ENCODE measurements at regions not wholly inside any gene's neighbourhood (a gene's known extent, or its start where the extent isn't known, plus 50 kb on each side); places are given as distances from the start of the nearest gene placed in this dataset.

GRCh38 chr6:19554356-19555225 lies 282.6 kb upstream of the ID4 start:
- H3K4me2 ChIP-seq (ENCODE audit: insufficient read depth, low read length): no peak overlapping the region
- H3K79me2 ChIP-seq (ENCODE audit: control insufficient read depth, insufficient read depth, low read length): no peaks in the 10 kb centered on the region
- no peak for DNase-seq (ENCODE audit: low read depth, low spot score)
- H3K4me1 ChIP-seq (ENCODE audit: control insufficient read depth, extremely low read depth, insufficient read depth, low read length): no peaks in the 10 kb centered on the region
- no TSS peak for BruUV-seq (replicated peaks)
- POLR2A ChIA-PET: no interaction called here
- intact Hi-C loops (cut with micrococcal nuclease) (no loop called here), dilution Hi-C loops (cut with MboI; ENCODE audit: extremely low pct_ligation_motif_present, low sequenced_read_pairs) (no loop called here)
- H3K4me3 ChIP-seq (replicated peaks in 1 of 3; ENCODE audit: insufficient read depth in 1 of 3, low read depth in 1 of 3, low read length in 3 of 3): no peak overlapping the region
- H3K9me3 ChIP-seq (replicated peaks; ENCODE audit: control insufficient read depth, insufficient read depth, low read length): no peaks in the 10 kb centered on the region
- H3K27ac ChIP-seq (ENCODE audit: insufficient read depth, low read depth, low read length): no peak overlapping the region
- H3K9me1 ChIP-seq (replicated peaks; ENCODE audit: control insufficient read depth, extremely low read depth, insufficient read depth, low read length): no peaks in the 10 kb centered on the region
- H4K20me1 ChIP-seq (replicated peaks; ENCODE audit: control insufficient read depth, extremely low read depth, insufficient read depth, low read length): no peaks in the 10 kb centered on the region
- no peak for FAIRE-seq
- no peaks in the 10 kb centered on the region for H3K36me3 ChIP-seq (ENCODE audit: control insufficient read depth in 2 of 2, extremely low read depth in 1 of 2, insufficient read depth in 2 of 2, low read length in 2 of 2)
- H3K9ac ChIP-seq (replicated peaks; ENCODE audit: extremely low read depth, insufficient read depth, low read length): no peak overlapping the region
- CTCF ChIA-PET: no interaction called here
- H3K27me3 ChIP-seq (ENCODE audit: control insufficient read depth in 2 of 2, insufficient read depth in 2 of 2, low read length in 2 of 2): no peaks in the 10 kb centered on the region
- TF ChIP-seq, protein P1, sequence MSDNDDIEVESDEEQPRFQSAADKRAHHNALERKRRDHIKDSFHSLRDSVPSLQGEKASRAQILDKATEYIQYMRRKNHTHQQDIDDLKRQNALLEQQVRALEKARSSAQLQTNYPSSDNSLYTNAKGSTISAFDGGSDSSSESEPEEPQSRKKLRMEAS (IDR thresholded peaks at IDR 0.05; ENCODE audit: insufficient read depth, insufficient read length): no peak
- TF ChIP-seq FOS (IDR thresholded peaks at IDR 0.05; ENCODE audit: borderline replicate concordance, insufficient read depth, low read length): no peak
- TF ChIP-seq CTCF (IDR thresholded peaks at IDR 0.05; ENCODE audit: extremely low read depth in 1 of 2, insufficient read depth in 1 of 2, low read depth in 1 of 2, low read length in 2 of 2): no peak
- no peak for TF ChIP-seq POLR2A (IDR thresholded peaks at IDR 0.05; ENCODE audit: low read depth, low read length)
- TF ChIP-seq GATA2 (IDR thresholded peaks at IDR 0.05; ENCODE audit: insufficient read depth, insufficient read length, low read depth, low read length): no peak
- no peak for TF ChIP-seq JUN (IDR thresholded peaks at IDR 0.05; ENCODE audit: borderline replicate concordance, insufficient read depth, insufficient read length, low read depth)
- no peak for TF ChIP-seq POLR2AphosphoS5 (IDR thresholded peaks at IDR 0.05; ENCODE audit: insufficient read depth, low read depth, low read length)
- TF ChIP-seq EZH2 (IDR thresholded peaks at IDR 0.05; ENCODE audit: borderline replicate concordance, low read depth, low read length, severe bottlenecking): no peak
- no peak overlapping the region for H2AFZ ChIP-seq (ENCODE audit: low read depth, low read length)

All from endothelial cell of umbilical vein (primary cell).